HFFc6 (cell line): ENCODE measurements at regions not wholly inside any gene's neighbourhood (a gene's known extent, or its start where the extent isn't known, plus 50 kb on each side); places are given as distances from the start of the nearest gene placed in this dataset.

Experiments
- DNase-seq: peaks from one replicate; pipeline ENCODE4 v3.0.0-alpha.2; 2018
- H3K27ac Mint-ChIP-seq: 2 replicates; pipeline ENCODE4 v1.8.0; 2020; ENCODE audit warnings: mild to moderate bottlenecking, mixed read lengths
- H3K27me3 Mint-ChIP-seq: 2 replicates; pipeline ENCODE4 v1.8.0; 2021; ENCODE audit warnings: mild to moderate bottlenecking, moderate library complexity, mixed read lengths; ENCODE audit not compliant: insufficient read depth
- H3K36me3 Mint-ChIP-seq: 2 replicates; pipeline ENCODE4 v1.8.0; 2021; ENCODE audit warnings: low read depth, mixed read lengths
- H3K4me1 Mint-ChIP-seq: 2 replicates; pipeline ENCODE4 v1.8.0; 2020; ENCODE audit warnings: low read depth, mixed read lengths
- H3K4me3 Mint-ChIP-seq: 2 replicates; pipeline ENCODE4 v1.8.0; 2020; ENCODE audit warnings: mild to moderate bottlenecking, moderate library complexity, mixed read lengths
- H3K9me3 Mint-ChIP-seq: 2 replicates; pipeline ENCODE4 v1.8.0; 2020; ENCODE audit warnings: mild to moderate bottlenecking, mixed read lengths
- TF ChIP-seq, protein P1 (sequence below): fragments of 200-600 bp; sonication (generic); IDR thresholded peaks from 2 replicates; pipeline ENCODE4 v1.5.0; 2021; ENCODE audit warnings: antibody characterized with exemption, mild to moderate bottlenecking

DNA sequence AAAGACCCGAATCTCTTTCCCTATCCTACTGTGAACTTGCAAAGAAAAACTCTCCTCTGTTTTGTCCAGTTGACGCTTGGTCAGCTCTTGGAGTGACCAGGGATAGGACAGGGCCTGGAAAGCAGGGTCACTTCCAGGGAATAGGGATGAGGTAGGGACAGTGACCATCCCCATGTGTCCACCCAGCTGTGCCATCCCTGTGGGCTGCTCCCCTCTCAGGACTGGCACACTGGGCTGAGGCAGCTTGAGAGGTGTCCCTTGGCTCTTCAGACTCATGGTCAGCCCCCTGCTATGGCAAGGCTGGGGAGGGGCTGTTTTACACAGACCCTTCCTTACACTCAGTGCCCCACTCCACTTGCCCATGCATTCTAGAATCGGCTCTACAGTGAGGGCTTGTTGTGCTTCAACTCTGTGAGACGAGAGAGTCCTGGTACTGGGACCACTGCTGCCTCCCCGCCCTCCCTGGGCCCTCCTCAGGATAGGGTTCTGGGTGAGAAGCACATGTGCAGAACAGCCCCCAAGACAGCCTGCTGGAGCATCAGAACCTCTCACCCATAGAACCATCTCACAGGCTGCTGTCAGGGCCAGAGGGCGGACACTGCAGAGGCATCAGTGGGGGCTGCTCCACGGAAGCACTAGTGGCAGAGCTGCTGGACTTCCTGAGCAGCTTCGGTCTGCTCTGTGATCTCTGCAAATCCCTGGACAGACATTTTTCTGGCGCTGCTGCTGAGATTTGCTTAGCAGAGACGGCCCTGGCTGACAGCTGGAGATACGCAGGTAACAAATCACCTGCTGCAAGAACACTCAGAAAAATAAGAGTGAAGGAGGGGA, 202.8 kb upstream of the CXCL12 start:
- no peaks in the 10 kb centered on the region for H3K36me3 Mint-ChIP-seq
- TF ChIP-seq, protein P1, sequence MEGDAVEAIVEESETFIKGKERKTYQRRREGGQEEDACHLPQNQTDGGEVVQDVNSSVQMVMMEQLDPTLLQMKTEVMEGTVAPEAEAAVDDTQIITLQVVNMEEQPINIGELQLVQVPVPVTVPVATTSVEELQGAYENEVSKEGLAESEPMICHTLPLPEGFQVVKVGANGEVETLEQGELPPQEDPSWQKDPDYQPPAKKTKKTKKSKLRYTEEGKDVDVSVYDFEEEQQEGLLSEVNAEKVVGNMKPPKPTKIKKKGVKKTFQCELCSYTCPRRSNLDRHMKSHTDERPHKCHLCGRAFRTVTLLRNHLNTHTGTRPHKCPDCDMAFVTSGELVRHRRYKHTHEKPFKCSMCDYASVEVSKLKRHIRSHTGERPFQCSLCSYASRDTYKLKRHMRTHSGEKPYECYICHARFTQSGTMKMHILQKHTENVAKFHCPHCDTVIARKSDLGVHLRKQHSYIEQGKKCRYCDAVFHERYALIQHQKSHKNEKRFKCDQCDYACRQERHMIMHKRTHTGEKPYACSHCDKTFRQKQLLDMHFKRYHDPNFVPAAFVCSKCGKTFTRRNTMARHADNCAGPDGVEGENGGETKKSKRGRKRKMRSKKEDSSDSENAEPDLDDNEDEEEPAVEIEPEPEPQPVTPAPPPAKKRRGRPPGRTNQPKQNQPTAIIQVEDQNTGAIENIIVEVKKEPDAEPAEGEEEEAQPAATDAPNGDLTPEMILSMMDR, result no peak
- peaks cover 1% of the 10 kb centered on the region; the same call in 1 of the 2 replicates for H3K27me3 Mint-ChIP-seq
- no peak overlapping the region for H3K27ac Mint-ChIP-seq
- H3K9me3 Mint-ChIP-seq, result no peaks in the 10 kb centered on the region
- H3K4me3 Mint-ChIP-seq, result no peak overlapping the region
- H3K4me1 Mint-ChIP-seq, result peaks cover 18% of the 10 kb centered on the region
- no peak for DNase-seq

DNA sequence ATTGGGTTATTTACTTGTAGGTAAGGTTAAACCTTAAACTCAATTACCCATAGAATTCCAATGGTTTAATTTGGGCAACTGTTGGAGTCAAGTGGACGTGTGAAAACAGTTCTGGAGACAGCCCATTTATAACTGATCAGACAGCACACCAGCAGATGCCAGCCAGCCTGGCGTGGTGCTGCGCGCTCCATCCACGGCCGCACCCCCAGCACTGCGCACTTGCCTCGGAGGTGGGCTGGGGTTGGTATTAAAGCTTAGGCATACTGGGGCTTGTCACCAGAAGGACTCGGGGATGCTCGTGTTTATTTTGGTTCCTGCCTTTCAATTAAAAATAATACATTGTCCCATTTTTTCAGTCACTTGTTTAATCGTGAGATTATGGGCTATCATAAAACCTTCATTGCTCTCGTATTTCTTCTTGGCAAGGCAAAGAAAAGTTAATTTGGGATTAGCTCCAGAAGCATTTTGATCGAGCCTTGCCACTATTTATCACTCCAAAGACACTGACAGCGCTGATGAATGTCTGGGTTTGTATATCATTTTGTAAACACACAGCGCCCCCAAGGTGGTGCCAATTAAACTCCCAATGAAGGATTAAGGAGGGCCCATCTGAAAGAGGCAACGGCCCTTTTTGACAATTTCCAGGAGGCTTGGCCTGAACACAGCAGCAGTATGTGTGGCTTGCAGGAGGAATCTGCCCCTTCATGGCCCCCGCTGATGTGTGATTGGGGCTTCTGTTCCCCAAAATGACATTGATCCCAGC, 204.5 kb upstream of the CXCL12 start:
- Mint-ChIP-seq H3K9me3 (no peaks in the 10 kb centered on the region), H3K4me1 (peaks cover 14% of the 10 kb centered on the region; the same call in 1 of the 2 replicates), H3K27ac (no peak overlapping the region), H3K27me3 (peaks cover 2% of the 10 kb centered on the region; the same call in 1 of the 2 replicates), H3K36me3 (no peaks in the 10 kb centered on the region), H3K4me3 (no peak overlapping the region)
- TF ChIP-seq, protein P1, result no peak
- DNase-seq, result no peak

DNA sequence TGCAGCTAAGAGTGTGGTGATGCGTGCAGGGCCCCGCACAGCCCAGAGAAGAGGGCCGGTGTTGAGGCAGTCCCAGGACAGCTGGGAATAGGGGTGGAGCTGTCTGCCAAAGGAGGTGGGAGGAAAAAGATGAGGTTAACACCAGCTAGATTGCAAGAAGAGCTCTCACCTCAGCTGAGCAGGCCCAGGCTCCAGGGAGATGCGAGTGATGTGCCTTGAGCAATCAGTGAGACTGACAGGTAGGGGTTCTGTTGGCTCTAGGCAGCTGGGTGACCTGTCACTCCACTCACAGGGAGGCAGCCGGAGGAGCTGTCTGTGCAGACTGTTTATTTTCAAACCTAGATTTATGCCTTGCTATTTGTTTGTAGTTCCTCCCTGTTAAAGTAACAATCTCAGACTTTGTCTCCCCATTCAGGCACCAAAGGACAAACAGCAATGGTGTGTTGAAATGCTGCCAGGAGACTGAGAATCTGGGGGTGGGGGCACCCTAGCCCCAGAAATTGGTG, 205.1 kb upstream of the CXCL12 start:
- no peak overlapping the region for H3K27ac Mint-ChIP-seq
- peaks cover 2% of the 10 kb centered on the region; the same call in 1 of the 2 replicates for H3K27me3 Mint-ChIP-seq
- no peak overlapping the region for H3K4me3 Mint-ChIP-seq
- TF ChIP-seq, protein P1, result no peak
- H3K4me1 Mint-ChIP-seq, result peaks cover 7% of the 10 kb centered on the region; the same call in 1 of the 2 replicates
- no peak for DNase-seq
- no peaks in the 10 kb centered on the region for H3K36me3 Mint-ChIP-seq
- H3K9me3 Mint-ChIP-seq, result no peaks in the 10 kb centered on the region

DNA sequence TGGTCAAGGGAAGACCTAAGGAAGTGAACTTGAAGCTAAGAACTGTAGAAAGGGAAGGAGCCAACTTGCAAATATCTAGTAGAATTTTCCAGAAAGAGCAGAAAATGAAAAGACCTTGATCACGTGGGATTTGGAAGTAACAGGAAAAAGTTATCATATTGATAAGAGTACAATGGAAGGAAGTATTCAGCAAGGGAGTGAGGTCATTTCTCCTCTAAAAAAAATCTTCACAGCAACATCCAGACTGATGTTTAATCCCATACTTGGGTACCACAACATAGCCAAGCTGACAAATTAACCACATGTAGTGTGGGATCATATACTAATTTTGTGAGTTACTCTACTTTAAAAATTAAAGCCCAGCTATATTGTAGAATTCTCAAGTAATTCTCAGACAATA, 207.0 kb upstream of the CXCL12 start:
- no peak for DNase-seq
- H3K27me3 Mint-ChIP-seq, result peaks cover 4% of the 10 kb centered on the region; the same call in 1 of the 2 replicates
- no peak overlapping the region for H3K4me3 Mint-ChIP-seq
- peaks cover 2% of the 10 kb centered on the region; the same call in 1 of the 2 replicates for H3K36me3 Mint-ChIP-seq
- TF ChIP-seq, protein P1, result no peak
- no peaks in the 10 kb centered on the region for H3K4me1 Mint-ChIP-seq
- no peak overlapping the region for H3K27ac Mint-ChIP-seq
- H3K9me3 Mint-ChIP-seq, result no peaks in the 10 kb centered on the region

DNA sequence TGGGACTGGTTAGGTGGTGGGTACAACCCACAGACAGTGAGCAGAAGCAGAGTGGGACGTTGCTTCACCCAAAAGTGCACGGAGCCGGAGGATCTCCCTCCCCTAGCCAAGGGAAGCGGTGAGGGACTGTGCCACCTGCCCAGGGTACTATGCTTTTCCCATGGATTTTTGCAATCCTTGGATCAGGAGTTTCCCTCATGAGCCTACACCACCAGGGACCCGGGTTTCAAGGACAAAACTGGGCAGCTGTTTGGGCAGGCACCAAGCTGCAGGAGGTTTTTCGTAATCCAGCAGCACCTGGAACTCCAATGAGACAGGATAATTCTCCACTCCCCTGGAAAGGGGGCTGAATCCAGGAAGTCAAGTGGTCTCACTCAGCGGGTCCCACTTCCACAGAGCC, 209.1 kb upstream of the CXCL12 start:
- H3K4me1 Mint-ChIP-seq, result no peaks in the 10 kb centered on the region

More for the DNA sequence above, 209.1 kb upstream of the CXCL12 start:
- Mint-ChIP-seq H3K27ac (no peak overlapping the region), H3K36me3 (peaks cover 6% of the 10 kb centered on the region; the same call in 1 of the 2 replicates), H3K4me3 (no peak overlapping the region), H3K27me3 (peaks cover 6% of the 10 kb centered on the region; the same call in 1 of the 2 replicates), H3K9me3 (no peaks in the 10 kb centered on the region)
- no peak for DNase-seq
- TF ChIP-seq, protein P1, result no peak
